ENCODE measurements at regions not wholly inside any gene's neighbourhood (a gene's known extent, or its start where the extent isn't known, plus 50 kb on each side); places are given as distances from the start of the nearest gene placed in this dataset.

DNA sequence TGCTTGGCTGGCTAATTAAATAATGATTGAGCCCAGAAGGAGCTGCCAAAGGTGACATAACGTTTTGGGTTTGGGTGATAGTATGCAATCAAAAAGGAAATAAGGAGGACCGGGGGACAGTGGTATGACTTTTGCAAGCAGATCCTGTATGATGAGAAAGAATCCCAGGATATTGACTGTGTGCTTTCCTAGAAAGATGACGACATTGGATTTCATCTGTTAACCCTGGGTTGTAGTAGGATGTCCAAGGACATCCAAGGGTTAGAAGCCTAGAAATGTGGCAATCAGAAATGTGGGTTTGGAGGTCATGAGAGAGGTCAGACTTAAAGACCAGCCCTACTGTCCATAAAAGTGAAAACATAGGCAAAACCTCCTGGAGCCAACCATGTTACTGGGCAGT lies 50.3 kb upstream of the HMHB1 start:
- DNase-seq: no peak

DNA sequence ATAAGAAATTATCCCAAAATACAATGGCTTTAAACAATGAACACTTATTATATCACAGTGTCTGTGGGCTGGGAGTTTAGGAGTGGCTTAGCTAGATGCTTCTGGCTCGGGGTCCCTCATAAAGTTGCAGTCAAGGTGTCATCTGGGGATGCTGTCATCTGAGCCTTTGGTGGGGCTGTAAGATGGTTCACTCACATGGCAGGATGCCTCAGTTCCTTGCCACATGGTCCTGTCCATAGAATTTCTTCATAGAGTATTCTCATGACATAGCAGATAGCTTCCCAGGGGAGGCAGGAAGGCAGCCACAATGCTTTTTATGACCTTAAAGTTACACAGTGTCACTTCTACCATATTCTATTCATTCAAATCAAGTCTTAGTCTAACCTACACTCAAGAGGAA lies 51.2 kb upstream of the HMHB1 start:
- no peak for DNase-seq

DNA sequence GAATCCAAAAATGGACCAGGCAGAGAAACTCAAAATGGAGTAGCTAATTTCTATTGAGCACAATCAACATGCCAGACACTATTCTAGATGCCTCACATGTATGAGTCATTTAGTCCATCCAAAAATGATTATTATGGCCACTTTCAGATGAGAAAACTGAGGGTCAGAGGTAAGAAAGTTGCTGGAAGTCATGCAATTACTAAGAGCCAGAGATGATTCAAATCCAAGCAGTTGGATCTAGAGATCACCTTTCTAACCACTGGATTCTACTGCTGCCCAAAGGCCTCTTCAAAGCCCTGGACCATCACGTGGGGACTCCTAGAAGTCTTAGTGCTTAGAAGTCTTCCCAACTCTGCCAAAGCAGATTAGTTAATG lies 51.8 kb upstream of the HMHB1 start:
- no peak for DNase-seq

DNA sequence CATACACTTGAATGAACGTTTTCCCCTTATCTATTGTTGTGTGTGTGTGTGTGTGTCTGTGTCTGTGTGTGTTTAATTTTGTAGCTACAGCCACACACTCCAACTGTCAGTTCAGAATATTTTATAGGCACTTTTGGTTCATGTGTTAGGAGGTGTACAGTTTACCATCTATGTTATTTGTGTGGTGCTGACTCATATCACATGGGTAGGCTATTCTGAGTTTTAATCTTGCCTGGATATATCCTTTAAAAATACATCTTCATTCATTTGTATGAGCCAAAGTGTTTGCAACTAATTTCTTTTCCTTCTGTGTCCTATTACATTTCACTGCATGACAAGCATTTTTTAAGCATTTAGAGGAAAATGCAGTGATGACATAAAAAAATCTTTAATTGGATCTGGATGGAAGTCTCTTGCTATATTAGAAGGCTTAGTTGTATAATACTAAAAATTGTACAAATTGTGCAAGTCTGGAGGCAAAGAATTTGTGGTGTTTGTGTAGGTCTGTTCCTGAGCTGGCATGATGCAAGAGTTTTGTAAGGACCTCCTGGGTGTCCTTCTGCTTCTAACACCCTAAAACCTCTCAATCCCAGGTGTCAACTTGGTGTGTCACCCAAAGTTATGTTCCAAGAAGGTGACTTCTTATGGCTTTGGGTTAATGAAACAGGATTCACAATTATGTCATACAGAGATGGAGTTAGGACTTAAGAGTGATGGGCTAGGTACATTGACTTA lies 52.4 kb upstream of the HMHB1 start:
- DNase-seq: no peak

DNA sequence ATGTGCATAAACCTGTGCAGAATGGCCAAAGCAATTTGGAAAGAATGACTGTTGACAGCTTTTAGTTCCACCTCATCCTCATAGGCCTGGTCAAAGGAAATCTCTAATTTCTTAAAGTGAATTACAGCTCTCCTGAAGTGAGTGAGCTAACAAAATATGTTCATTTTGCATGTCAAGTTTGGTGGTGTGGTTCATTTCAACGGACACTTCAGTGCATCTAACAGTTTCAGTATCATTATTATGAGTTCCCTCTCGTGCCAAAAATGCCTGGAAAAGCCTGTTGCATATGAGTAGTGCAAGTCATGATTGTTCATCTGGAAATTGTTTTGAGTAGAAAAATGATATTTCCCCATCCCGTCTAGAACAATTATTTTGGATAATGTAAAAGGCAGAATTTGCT lies 53.2 kb upstream of the HMHB1 start:
- no peak for DNase-seq

DNA sequence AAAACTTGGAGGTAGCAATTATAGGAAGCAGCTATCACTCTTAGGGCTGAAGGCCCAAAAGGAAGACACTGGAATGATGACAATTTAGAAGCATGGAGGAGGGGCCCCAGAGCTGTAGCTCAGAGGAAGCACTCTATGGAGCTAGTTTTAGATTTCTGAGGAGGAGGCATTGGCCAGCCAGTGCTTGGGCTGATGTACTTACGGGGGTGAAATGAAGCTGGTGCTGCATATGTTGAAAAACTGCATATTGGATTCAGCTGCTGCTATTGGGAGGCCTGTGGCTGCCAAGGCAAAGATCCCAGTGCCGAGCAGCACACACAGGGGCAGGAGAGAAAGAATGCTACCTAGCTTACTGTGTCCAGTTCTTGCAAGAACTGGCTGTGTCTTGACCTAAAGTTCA lies 53.9 kb upstream of the HMHB1 start:
- no peak for DNase-seq

DNA sequence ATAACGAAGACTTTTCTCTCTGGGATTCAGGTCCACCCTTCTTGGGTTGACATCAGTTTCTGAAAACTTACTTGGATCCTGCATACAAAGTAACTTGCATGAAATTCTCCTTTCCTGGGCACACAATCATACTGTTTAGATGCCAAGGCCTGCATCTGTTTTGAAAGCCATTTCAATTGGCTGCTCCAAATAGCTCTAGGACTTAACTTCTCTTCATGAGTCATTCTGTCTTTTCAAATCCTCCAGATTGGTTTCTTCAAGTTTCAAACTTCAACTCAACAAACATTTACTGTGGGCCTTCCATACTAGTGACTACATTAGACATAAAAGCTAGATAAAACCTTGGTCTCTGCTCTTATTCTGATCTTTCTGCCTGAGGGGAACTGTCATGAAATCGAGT lies 54.8 kb upstream of the HMHB1 start:
- DNase-seq: no peak

DNA sequence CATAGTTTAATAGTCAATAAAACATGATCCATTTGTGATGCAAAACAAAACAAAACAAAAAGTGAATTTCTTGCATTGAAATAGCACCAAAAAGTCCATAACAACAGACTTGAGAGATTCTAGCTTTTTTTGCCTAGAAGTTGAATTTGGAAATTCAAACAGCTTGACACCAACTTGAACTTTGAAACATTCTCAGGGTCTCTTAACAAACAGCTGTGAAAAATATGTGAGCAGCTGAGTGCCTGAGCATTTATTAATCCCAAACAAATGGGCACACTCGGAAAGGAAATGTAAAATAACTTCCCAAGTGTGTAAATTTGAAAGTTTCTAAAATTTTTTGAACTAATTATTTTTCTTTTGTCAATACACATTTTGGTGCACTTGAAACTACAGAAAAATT lies 56.0 kb upstream of the HMHB1 start:
- no peak for DNase-seq

DNA sequence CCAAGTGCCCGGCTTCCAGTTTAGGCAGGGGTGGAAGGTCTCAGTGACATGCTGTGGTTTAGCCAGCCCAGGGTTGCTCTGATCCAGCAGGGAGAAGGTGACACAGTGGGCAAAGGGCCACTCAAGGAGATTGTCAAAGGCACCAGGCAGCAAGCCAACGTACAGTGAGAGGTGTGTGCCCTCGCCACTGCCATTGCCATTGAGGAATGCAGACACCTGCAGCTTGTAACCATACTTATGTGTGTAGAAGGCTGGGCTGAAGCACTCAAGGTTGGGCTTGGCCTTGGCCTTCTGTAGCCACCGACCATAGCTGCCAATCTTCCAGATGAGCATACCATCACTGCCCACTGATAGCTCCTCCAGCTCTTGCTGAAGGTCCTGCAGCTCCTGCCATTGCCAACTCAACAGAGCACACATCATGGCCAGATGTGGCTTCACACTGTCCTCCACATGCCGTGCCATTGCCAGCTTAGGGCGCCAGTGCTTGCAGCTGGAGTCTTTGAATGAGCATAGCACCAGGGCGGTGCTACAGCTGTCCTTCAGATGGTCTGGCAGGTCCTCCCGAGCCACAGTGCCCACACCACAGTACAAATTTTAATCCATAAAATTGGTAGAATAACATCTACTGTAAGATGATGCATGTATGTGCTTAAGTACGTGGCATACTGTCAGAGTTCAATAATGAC lies 59.7 kb upstream of the HMHB1 start:
- no peak for DNase-seq

DNA sequence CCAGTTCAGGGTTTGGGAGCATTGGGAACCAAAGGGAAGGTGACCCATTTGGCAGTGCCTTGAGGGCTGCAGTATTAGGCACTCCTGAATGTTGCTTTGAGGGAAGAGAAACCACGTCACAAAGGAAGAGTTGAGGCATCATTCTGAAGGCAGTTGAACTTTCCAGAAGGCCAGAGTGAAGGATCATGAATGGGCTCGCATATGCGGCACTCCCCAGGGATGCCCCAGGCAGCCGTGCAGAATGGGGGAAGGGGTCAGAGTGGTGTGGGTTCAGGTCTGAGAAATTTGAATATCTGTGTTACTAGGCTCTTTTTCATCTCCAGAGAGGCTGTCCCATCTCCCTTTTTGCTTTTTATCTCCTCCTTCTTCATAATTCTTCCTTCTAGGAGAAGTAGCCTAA lies 60.6 kb upstream of the HMHB1 start:
- DNase-seq: no peak

DNA sequence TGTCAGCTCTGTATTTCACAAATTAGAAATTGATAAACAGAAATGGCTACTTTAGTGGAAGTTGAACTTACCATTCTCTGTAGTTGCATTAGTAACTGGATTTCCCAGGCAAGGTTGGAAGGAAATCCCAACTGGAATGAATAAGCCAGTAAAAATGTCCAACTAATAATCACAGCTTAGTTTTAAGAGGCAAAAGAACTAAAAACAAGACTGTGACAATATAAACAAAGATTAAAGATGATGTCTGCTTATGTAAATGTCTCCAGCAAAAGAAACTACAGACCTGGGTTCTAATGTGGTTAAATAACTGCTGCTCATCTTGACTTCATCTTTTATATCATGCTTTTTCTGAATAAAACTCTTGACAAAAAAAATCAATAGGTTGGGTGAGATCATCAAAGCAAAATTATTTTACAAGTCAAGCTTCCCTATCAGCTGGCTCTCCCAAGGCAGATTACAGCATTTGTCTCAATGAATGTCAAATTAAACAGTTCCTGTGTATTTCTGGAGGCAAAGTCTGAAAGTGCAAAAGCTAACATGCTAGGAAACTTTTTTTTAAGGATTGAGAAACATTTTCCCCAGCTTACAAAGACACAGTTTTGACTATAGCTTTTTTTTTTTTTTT lies 62.3 kb upstream of the HMHB1 start:
- no peak for DNase-seq

DNA sequence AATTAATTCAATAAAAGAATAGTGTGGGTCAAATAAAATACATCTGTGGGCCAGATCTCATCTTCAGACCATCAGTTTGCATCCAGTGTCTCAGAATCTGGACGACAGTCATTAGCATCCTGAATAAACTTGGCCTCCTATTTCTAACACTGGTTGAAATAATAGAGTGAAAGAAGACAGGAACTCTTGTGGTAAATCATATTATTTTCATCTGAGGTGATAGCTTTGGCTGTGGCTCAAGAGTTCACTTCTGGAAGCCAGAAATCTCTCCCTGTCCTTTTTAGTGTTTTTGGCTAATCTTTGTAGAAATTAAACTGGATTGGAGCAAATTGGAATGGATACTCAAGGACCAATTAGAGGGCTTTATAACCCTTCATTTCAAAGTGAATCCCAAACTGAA lies 63.4 kb upstream of the HMHB1 start:
- DNase-seq: no peak

DNA sequence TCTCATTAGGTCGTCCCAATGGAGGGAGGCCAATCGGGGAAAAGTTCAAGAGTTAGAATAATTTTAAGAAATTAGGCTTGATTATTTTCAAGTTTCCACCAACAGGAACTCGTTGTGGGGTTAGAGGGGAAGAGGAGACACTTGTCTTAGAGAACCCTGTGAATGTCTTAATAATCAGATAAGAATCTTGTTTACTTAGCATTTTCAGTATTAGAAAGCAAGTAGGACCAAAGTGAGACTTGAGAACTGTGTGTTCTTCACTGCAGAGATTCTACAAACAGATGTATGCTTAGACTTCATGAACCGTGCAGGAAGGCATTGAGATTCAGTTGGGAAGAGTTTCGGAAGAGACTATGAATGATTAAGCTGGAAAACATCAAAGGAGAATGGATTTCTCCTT lies 69.0 kb upstream of the HMHB1 start:
- DNase-seq: no peak

DNA sequence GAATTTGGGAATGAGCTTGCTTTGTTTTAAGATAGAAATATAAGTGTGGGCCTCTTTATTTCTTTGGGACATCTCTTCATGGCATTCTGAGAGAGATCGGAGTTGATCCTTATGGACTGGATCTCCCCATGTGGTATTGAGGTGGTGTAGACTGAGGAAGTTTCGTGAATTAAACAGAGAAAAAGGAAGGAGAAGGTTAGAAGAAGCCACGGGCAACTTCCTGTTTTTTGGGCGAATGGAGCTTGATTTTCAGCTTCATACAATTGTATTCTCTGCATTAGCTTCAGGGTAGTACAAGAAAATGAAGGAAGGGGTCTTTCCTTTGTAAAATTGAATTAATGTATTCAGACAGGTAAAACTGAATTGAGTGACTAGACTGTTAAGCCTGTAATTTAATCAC lies 70.5 kb upstream of the HMHB1 start:
- DNase-seq: no peak

DNA sequence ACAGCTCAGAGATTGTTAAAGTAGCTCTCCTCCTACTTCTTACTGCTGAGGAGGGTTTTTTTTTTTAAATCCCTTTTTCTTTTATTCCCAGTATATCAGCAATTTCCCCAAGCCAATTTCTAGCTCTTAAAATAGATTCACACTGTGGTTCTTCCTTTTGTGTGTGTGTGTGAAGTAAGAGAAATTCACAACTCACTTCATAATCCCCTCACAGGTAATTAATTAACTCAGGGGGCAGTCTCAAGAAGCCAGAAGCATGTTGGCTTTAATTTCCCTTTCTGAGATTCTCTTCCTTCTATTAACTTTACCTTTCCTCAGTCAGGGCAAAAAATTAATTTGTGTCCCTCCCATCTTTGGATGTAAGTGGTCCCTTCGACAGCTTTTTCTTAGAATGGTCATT lies 71.0 kb upstream of the HMHB1 start:
- DNase-seq: no peak

DNA sequence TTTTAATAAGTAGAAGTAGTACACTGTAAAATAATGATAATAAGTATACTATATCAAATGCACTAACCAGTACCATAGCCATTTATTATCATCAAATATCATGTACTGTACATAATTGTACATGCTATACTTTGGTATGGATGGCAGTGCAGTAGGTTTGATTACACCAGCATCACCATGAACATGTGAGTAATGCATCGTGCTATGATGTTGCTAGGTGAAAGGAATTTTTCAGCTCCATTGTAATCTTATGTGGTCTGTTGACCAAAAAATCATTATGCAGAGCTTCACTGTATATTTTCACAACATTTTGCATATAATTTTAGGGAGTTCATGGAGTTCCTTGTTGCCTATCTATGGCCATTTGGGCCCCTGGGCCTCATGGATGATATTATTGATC lies 72.2 kb upstream of the HMHB1 start:
- no peak for DNase-seq

DNA sequence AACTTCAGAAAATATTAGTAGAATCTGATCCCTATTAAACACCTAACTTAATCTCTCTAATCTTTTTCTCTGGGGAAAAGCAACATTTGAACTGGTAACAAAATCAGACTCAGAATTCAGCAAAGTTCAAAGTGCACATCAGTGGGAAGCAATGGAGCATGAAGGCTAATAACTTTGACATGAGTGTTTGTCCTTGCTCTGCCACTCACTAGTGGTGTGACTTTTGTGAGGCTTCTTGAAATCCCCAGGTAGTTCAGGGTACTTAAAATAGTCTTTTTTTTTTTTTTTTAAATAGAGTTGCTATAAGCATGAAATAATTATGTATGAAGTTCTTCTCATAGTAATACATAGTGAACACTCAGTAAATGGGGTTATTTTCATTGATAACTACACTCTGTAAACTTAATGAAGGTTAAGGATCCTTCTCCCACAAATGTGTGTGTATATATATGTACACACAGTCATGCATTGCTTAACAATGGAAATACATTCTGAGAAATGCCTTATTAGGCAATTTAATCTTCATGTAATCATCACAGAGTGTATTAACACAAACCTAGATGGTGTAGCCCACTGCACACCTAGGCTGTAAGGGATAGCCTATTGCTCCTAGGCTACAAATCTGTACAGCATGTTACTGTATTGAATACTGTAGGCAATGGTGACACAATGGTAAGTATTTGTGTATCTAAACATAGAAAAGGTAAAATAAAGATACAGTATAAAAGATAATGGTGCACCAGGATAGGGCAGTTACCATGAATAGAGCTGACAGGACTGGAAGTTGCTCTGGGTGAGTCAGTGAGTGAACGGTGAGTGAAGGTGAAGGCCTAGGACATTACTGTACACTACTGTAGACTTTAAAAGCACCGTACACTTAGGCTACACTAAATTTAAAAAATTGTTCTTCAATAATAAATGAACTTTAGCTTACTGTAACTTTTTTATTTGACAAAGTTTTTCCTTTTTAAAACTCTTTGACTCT lies 73.3 kb upstream of the HMHB1 start:
- no peak for DNase-seq

DNA sequence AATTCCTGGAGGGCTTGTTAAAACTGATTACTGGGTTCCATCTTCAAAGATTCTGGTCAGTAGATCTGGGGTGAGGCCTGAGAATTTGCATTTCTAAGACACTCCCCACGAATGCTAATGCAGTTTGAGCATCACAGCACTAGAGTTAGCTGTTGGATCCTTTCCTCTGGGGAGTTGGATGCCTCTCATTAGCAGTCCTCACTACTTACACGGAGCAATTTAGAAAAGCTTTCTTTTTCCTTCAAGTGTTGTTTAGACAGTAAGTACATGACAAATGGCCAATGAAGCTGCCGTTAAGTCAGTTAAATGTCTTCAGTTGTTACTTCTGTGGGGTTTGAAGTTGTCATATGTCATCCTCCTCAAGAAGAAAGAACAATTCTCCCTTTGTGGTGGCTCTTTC lies 74.9 kb upstream of the HMHB1 start:
- DNase-seq: no peak

DNA sequence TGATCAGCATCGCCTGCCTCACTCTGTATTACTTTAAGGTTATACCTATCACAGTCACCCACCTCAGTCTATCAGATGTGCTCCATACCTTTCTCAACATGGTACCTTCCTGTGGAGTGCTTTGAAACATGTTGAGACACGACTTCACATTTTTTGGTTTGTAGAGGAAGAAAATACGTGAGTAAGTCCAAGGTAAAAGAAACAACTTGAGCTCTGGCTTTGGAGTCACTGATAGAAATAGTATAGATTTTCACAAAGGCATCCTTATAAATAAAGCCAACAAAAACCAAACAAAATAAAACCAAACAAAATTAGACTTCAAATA lies 77.5 kb upstream of the HMHB1 start:
- no peak for DNase-seq

DNA sequence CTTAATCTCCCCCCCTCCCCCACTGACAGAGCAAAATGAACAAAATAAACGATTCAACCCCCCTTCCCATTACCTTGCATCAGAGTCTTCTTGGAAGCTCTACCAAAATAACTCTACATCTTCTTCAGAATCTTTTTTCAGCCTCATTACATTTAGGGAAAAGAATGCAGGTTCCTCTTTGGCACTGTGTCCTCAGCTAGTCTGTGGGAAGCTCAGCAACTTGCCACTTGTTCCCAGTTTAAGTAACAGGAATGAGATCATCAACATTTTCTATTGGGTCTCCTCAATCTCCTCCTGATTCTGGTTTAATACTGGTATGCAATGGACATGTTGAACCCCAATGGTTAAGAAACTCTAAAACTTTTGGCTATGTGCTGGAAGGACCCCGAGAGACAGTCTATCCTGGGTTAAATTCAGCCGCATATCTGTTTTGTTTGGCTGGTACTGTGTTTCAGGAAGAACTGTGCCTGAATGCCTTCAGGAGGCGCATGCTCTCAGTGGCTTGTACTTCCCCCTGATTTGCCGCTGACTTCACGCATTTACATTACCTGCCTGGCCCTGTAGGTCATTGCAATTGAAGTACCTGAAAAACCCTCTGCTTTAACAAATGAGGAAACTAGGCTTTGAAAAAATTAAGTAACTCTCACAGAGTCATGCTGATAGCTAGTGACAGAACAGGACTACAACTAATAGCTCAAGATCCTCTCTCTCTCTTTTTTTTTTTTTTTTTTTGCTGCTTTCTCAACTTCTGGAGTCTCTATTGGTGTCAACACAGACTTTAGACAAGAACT lies 78.1 kb upstream of the HMHB1 start:
- no peak for DNase-seq

DNA sequence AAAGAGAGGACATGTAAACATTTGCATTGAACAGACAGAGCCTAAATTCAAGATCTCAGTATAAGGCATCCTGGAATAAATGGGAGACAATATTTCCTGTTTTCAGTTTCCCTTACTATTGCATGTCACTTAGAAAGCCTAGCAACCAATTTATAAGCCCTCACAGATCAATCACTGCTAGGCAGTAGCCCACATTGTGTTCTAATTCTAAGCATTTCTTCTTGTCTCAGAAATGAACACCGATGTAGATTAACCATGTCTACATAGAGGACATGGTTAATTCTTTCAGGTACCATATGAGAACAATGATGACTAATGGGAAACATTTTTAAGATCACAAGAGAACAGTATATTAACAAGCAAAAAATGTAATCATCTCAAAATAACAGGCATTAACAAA lies 79.6 kb upstream of the HMHB1 start:
- DNase-seq: no peak

DNA sequence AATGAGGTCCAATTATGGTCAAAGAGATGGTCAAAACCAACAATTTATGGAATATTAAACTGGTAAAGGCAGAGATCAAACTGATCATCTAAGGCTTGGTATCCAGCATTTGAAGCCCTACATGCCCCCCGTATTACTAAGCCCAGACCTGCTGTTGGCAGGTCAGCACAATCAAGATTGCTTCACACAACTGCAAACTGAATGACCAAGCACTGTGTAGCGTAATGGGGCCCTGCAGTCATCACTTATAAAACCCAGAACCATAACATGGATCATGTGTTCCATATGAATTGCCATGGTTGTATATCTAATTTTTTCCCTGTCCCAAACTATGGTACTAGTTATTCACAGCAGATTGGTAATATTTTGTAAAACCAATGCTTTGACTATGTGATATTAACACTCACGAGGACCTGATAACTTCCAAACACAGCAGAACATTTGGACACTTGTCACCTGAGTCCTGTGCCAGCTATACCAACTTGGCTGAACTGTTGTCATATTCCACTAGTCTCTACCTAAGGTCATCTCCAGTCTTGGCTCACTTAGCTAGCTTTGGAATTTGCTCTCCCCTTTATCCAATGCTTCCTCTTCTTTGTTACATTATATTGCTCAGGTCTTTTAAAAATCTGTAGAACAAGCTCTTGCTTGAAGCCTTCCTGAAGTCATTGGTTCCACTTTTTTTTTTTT lies 81.7 kb upstream of the HMHB1 start:
- DNase-seq: no peak

Data from midbrain (tissue), 1 donor.